ENCODE measurements at regions not wholly inside any gene's neighbourhood (a gene's known extent, or its start where the extent isn't known, plus 50 kb on each side); places are given as distances from the start of the nearest gene placed in this dataset.

- Mint-ChIP-seq H3K27ac (no peak overlapping the region), H3K4me1 (ENCODE audit: low read depth) (no peaks in the 10 kb centered on the region), H3K9me3 (ENCODE audit: insufficient read depth) (no peaks in the 10 kb centered on the region), H3K4me3 (no peak overlapping the region), H3K27me3 (ENCODE audit: low read depth) (no peaks in the 10 kb centered on the region), H3K36me3 (ENCODE audit: low read depth) (no peaks in the 10 kb centered on the region)
- DNase-seq, result no peak
- ChIA-PET CTCF (no interaction called here), POLR2A (no interaction called here)
- ATAC-seq, result no peak
These were observed 217.5 kb downstream of the GLI2 start for GRCh38 chr2:120953066-120953756.

DNA sequence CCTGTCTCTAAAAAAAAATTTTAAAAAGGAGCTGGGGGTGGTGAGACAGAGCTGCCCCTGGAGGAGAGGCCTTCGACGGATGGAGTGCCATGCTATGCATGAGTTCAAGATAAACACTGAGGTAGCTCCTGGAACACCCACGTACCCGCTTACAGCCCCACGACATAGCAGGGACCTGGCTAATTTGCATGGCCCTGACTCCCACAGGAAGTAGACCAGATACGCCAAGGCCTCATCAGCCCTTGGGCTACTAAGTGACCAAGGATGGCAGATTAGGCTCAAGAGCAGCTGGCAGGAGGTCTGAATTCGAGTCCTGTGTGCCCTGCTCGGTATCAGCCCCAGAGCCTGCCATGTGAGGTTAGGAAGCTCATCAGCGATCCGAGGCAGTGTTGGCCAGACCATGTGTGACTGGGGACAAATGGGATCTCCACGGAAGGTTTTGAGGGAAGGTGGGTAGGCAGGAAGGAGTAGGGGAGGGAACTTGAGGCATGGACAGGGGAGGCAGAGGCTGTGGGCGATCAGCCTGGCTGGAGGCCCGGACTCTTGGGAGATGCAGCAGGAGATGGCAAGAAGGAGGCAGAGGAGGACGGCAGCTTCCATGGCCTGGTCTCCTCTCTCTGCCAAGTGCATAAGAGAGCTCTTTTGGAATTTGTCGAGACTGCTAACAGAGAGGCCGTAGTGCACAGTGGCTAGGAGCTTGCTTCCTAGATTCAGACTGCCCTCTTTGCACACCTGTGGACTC lies 218.3 kb downstream of the GLI2 start:
- H3K4me3 Mint-ChIP-seq, result no peak overlapping the region
- ATAC-seq (no peak), DNase-seq (no peak)
- ChIA-PET POLR2A (no interaction called here), CTCF (no interaction called here)
- H3K4me1 Mint-ChIP-seq (ENCODE audit: low read depth), result no peaks in the 10 kb centered on the region
- H3K36me3 Mint-ChIP-seq (ENCODE audit: low read depth), result no peaks in the 10 kb centered on the region
- H3K27me3 Mint-ChIP-seq (ENCODE audit: low read depth), result no peaks in the 10 kb centered on the region
- H3K27ac Mint-ChIP-seq, result no peak overlapping the region
- H3K9me3 Mint-ChIP-seq (ENCODE audit: insufficient read depth), result no peaks in the 10 kb centered on the region

- ATAC-seq, result no peak
- Mint-ChIP-seq H3K4me3 (no peak overlapping the region), H3K27me3 (ENCODE audit: low read depth) (no peaks in the 10 kb centered on the region), H3K27ac (no peak overlapping the region), H3K36me3 (ENCODE audit: low read depth) (no peaks in the 10 kb centered on the region), H3K9me3 (ENCODE audit: insufficient read depth) (no peaks in the 10 kb centered on the region), H3K4me1 (ENCODE audit: low read depth) (no peaks in the 10 kb centered on the region)
- no peak for DNase-seq
- ChIA-PET POLR2A (no interaction called here), CTCF (no interaction called here)
These were observed 219.3 kb downstream of the GLI2 start for GRCh38 chr2:120954939-120955338.

DNA sequence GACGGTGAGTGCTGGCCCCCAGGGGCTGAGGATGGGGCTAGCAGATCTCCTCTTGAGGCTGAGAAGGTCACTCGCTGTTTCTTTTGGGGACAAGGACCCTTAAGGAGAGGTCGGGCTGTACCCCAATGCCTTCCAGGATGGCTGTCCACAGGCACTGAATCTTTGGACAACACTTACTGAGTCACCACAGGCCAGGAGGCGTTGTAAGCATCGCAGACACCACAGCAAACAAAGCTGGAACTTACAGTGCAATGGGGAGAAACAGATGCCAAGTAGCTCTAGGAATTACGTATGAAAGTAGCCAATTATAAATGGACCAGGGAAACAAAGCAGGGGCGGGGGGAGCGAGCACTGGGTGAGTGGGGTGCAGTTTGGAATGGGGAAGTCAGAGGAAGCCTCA lies 219.8 kb downstream of the GLI2 start:
- ChIA-PET CTCF (no interaction called here), POLR2A (no interaction called here)
- H3K36me3 Mint-ChIP-seq (ENCODE audit: low read depth), result no peaks in the 10 kb centered on the region
- H3K27me3 Mint-ChIP-seq (ENCODE audit: low read depth), result no peaks in the 10 kb centered on the region
- no peak overlapping the region for H3K27ac Mint-ChIP-seq
- H3K4me3 Mint-ChIP-seq, result no peak overlapping the region
- no peaks in the 10 kb centered on the region for H3K9me3 Mint-ChIP-seq (ENCODE audit: insufficient read depth)
- no peaks in the 10 kb centered on the region for H3K4me1 Mint-ChIP-seq (ENCODE audit: low read depth)
- ATAC-seq, result no peak
- no peak for DNase-seq

DNA sequence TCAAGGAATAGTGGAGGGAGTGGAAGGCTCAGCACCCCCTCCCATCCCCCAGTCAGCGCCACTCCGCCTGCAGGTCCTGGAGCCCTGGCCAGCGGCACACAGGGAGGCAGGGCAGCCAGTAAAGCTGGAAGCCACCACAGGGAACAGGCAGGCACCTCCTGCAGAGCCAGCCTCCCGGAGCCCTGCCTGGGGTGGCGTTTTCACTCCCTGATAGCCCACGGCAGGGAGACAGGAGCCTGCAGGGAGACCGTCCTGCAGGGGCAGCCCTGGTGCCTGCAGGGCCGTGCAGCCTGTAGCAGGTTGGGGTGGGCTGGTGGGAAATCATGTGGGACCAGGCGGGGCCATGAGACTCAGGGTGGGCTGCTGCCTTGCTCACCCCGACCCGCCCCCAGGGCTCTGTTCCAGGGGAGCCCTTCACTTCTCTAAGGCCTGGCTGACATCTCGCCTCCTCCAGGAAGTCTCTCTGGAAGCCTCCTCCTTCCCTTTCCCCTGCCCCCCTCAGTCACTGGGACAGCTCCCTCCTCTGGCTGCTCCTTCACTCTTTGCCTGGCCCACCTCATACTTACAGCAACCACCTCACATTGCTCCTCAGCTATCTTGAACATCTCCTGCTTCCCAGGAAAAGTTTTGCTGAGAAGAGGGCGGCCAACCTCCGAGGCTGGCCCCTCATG lies 221.0 kb downstream of the GLI2 start:
- CTCF ChIA-PET, result no interaction called here
- ATAC-seq (no peak), DNase-seq (no peak)
- no peaks in the 10 kb centered on the region for H3K27me3 Mint-ChIP-seq (ENCODE audit: low read depth)
- no peak overlapping the region for H3K27ac Mint-ChIP-seq
- no peaks in the 10 kb centered on the region for H3K4me1 Mint-ChIP-seq (ENCODE audit: low read depth)
- POLR2A ChIA-PET, result no interaction called here
- H3K36me3 Mint-ChIP-seq (ENCODE audit: low read depth), result no peaks in the 10 kb centered on the region
- H3K9me3 Mint-ChIP-seq (ENCODE audit: insufficient read depth), result no peaks in the 10 kb centered on the region
- no peak overlapping the region for H3K4me3 Mint-ChIP-seq

- ChIA-PET POLR2A (no interaction called here), CTCF (no interaction called here)
- Mint-ChIP-seq H3K9me3 (ENCODE audit: insufficient read depth) (no peaks in the 10 kb centered on the region), H3K27me3 (ENCODE audit: low read depth) (no peaks in the 10 kb centered on the region), H3K4me3 (no peak overlapping the region), H3K27ac (no peak overlapping the region), H3K36me3 (ENCODE audit: low read depth) (no peaks in the 10 kb centered on the region), H3K4me1 (ENCODE audit: low read depth) (no peaks in the 10 kb centered on the region)
- DNase-seq (no peak), ATAC-seq (no peak)
These were observed 222.2 kb downstream of the GLI2 start for GRCh38 chr2:120957905-120958304.

GRCh38 chr2:120958623-120959366 lies 223.1 kb downstream of the GLI2 start:
- DNase-seq (no peak), ATAC-seq (no peak)
- H3K27me3 Mint-ChIP-seq (ENCODE audit: low read depth), result no peaks in the 10 kb centered on the region
- H3K9me3 Mint-ChIP-seq (ENCODE audit: insufficient read depth), result no peaks in the 10 kb centered on the region
- CTCF ChIA-PET, result no interaction called here
- POLR2A ChIA-PET, result no interaction called here
- H3K4me1 Mint-ChIP-seq (ENCODE audit: low read depth), result no peaks in the 10 kb centered on the region
- no peak overlapping the region for H3K4me3 Mint-ChIP-seq
- H3K27ac Mint-ChIP-seq, result no peak overlapping the region
- H3K36me3 Mint-ChIP-seq (ENCODE audit: low read depth), result no peaks in the 10 kb centered on the region

DNA sequence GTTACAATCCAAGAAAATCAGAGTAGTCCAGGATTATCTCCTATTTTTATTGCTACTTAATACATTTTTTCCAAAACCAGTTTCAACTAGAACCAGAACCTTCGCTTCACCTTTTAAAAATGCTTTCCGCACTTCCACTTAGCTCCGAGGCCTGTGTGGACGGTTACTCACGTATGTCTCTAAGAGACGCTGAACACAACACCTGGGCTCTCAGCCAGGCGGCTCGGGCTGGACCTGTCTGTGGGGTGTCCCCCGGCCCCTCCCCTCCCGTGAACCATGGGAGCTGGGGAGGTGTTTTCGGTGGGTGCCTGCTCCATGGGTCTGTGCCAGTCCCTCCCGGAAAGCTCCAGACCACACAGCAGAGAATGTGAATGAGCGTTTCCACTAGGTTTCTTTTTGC lies 223.8 kb downstream of the GLI2 start:
- no peaks in the 10 kb centered on the region for H3K9me3 Mint-ChIP-seq (ENCODE audit: insufficient read depth)
- no peaks in the 10 kb centered on the region for H3K36me3 Mint-ChIP-seq (ENCODE audit: low read depth)
- no peaks in the 10 kb centered on the region for H3K27me3 Mint-ChIP-seq (ENCODE audit: low read depth)
- ChIA-PET POLR2A (no interaction called here), CTCF (no interaction called here)
- no peaks in the 10 kb centered on the region for H3K4me1 Mint-ChIP-seq (ENCODE audit: low read depth)
- no peak for DNase-seq
- no peak overlapping the region for H3K4me3 Mint-ChIP-seq
- no peak for ATAC-seq
- no peak overlapping the region for H3K27ac Mint-ChIP-seq

DNA sequence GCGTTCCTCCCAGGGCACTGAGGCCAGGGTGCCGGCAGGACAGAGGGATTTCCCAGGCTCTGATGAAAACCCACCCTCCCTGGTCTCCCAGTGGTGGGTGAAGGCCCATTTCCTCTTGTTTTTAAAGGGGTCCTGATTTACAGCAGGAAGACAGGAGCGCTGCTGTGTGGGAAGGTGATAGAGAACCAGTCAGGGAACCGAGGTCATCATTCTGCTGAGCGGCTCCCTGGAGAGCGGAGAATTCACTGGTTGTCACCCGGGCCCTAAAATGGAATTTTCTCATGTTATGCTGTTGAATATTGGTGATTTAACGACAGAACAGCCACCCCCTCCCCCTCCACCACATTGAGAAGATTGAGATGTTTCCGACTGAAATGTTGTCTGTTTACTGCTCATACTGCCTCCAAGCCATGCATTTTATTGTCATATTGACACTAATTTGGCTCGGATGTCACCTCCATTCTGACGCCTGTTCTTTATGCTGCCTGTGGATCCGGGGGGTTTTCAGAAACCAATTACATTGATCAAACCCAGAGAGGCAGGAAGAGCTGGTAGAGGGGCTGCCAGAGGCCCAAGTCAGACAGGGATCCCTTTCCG lies 225.2 kb downstream of the GLI2 start:
- DNase-seq (no peak), ATAC-seq (no peak)
- ChIA-PET CTCF (no interaction called here), POLR2A (no interaction called here)
- Mint-ChIP-seq H3K9me3 (ENCODE audit: insufficient read depth) (no peaks in the 10 kb centered on the region), H3K4me1 (ENCODE audit: low read depth) (no peaks in the 10 kb centered on the region), H3K27ac (no peak overlapping the region), H3K27me3 (ENCODE audit: low read depth) (no peaks in the 10 kb centered on the region), H3K4me3 (no peak overlapping the region), H3K36me3 (ENCODE audit: low read depth) (no peaks in the 10 kb centered on the region)

- Mint-ChIP-seq H3K4me1 (ENCODE audit: low read depth) (no peaks in the 10 kb centered on the region), H3K27ac (no peak overlapping the region)
- ATAC-seq, result no peak
These were observed 225.7 kb downstream of the GLI2 start for GRCh38 chr2:120961396-120961795.

GRCh38 chr2:120963997-120964705 lies 228.5 kb downstream of the GLI2 start:
- DNase-seq (no peak), ATAC-seq (no peak)
- no peaks in the 10 kb centered on the region for H3K9me3 Mint-ChIP-seq (ENCODE audit: insufficient read depth)
- POLR2A ChIA-PET, result no interaction called here
- H3K4me3 Mint-ChIP-seq, result no peak overlapping the region
- CTCF ChIA-PET, result no interaction called here
- no peaks in the 10 kb centered on the region for H3K27me3 Mint-ChIP-seq (ENCODE audit: low read depth)
- no peaks in the 10 kb centered on the region for H3K36me3 Mint-ChIP-seq (ENCODE audit: low read depth)
- H3K27ac Mint-ChIP-seq, result no peak overlapping the region
- H3K4me1 Mint-ChIP-seq (ENCODE audit: low read depth), result no peaks in the 10 kb centered on the region

More at GRCh38 chr2:120961396-120961795, 225.7 kb downstream of the GLI2 start:
- ChIA-PET POLR2A (no interaction called here), CTCF (no interaction called here)
- Mint-ChIP-seq H3K36me3 (ENCODE audit: low read depth) (no peaks in the 10 kb centered on the region), H3K9me3 (ENCODE audit: insufficient read depth) (no peaks in the 10 kb centered on the region), H3K4me3 (no peak overlapping the region), H3K27me3 (ENCODE audit: low read depth) (no peaks in the 10 kb centered on the region)
- no peak for DNase-seq
